ENCODE measurements at regions not wholly inside any gene's neighbourhood (a gene's known extent, or its start where the extent isn't known, plus 50 kb on each side); places are given as distances from the start of the nearest gene placed in this dataset.

- TF ChIP-seq ESRRA (CRISPR knock-in tag; IDR thresholded peaks at IDR 0.05; ENCODE audit: low read depth): no peak
- TF ChIP-seq EZH2 (conservative IDR thresholded peaks at IDR 0.05; ENCODE audit: low read depth, low read length): no peak
Measured at GRCh38 chr15:36414670-36415069, 164.8 kb upstream of the CDIN1 start.

Measured in HepG2 (cell line).